HG03460 (cell line): ENCODE measurements at regions not wholly inside any gene's neighbourhood (a gene's known extent, or its start where the extent isn't known, plus 50 kb on each side); places are given as distances from the start of the nearest gene placed in this dataset.
"Not testable (repeated sequence)": the region's sequence is repeated elsewhere in the genome, so short reads cannot be mapped to it uniquely, and the experiment has no call there.

Experiments used
- ATAC-seq: cut with Tn5 transposase; IDR thresholded peaks from one replicate; pipeline ENCODE4 v1.9.1; 2021; ENCODE audit not compliant: unreplicated experiment

- ATAC-seq: no peak
These were observed 650.2 kb downstream of the SUCLG1 start for GRCh38 chr2:83808878-83809277.

- no peak for ATAC-seq
These were observed 656.5 kb downstream of the SUCLG1 start for GRCh38 chr2:83802604-83803003.

- no peak for ATAC-seq
These were observed 663.3 kb downstream of the SUCLG1 start for GRCh38 chr2:83795777-83796176.

GRCh38 chr2:83790467-83790866 lies 668.6 kb downstream of the SUCLG1 start:
- ATAC-seq: not testable (repeated sequence)

- ATAC-seq: not testable (repeated sequence)
These were observed 669.4 kb downstream of the SUCLG1 start for GRCh38 chr2:83789674-83790073.

GRCh38 chr2:83788938-83789566 lies 670.0 kb downstream of the SUCLG1 start:
- ATAC-seq: not testable (repeated sequence)

- no peak for ATAC-seq
These were observed 671.9 kb downstream of the SUCLG1 start for GRCh38 chr2:83787189-83787588.

- no peak for ATAC-seq
These were observed 672.9 kb downstream of the SUCLG1 start for GRCh38 chr2:83786140-83786539.

GRCh38 chr2:83784947-83785346 lies 674.1 kb downstream of the SUCLG1 start:
- no peak for ATAC-seq

GRCh38 chr2:83784315-83784714 lies 674.8 kb downstream of the SUCLG1 start:
- ATAC-seq: no peak

- ATAC-seq: no peak
These were observed 677.0 kb downstream of the SUCLG1 start for GRCh38 chr2:83782122-83782521.

- no peak for ATAC-seq
These were observed 694.6 kb downstream of the SUCLG1 start for GRCh38 chr2:83764447-83765005.

- no peak for ATAC-seq
These were observed 701.8 kb downstream of the SUCLG1 start for GRCh38 chr2:83757329-83757728.

GRCh38 chr2:83756219-83756618 lies 702.9 kb downstream of the SUCLG1 start:
- no peak for ATAC-seq

GRCh38 chr2:83747141-83747540 lies 711.9 kb downstream of the SUCLG1 start:
- no peak for ATAC-seq

- ATAC-seq: no peak
These were observed 714.2 kb downstream of the SUCLG1 start for GRCh38 chr2:83744855-83745254.

- ATAC-seq: no peak
These were observed 716.8 kb downstream of the SUCLG1 start for GRCh38 chr2:83742117-83742782.

- no peak for ATAC-seq
These were observed 728.9 kb downstream of the SUCLG1 start for GRCh38 chr2:83730223-83730622.

- no peak for ATAC-seq
These were observed 733.3 kb downstream of the SUCLG1 start for GRCh38 chr2:83725735-83726134.

- ATAC-seq: no peak
These were observed 753.9 kb downstream of the SUCLG1 start for GRCh38 chr2:83705146-83705545.

- ATAC-seq: no peak
These were observed 755.5 kb downstream of the SUCLG1 start for GRCh38 chr2:83703598-83703997.

- no peak for ATAC-seq
These were observed 762.2 kb downstream of the SUCLG1 start for GRCh38 chr2:83696838-83697237.
